ENCODE measurements at regions not wholly inside any gene's neighbourhood (a gene's known extent, or its start where the extent isn't known, plus 50 kb on each side); places are given as distances from the start of the nearest gene placed in this dataset.

GRCh38 chr14:25875475-25875874 lies 722.4 kb downstream of the NOVA1 start:
- no peak overlapping the region for H3K4me3 ChIP-seq (ENCODE audit: low read depth, low read length)
- DNase-seq (ENCODE audit: low read depth): no peak
- TF ChIP-seq CTCF (IDR thresholded peaks at IDR 0.05; ENCODE audit: insufficient read depth, low read depth, low read length): no peak

GRCh38 chr14:25869854-25870253 lies 728.0 kb downstream of the NOVA1 start:
- no peak for TF ChIP-seq CTCF (IDR thresholded peaks at IDR 0.05; ENCODE audit: insufficient read depth, low read depth, low read length)
- DNase-seq (ENCODE audit: low read depth): no peak
- no peak overlapping the region for H3K4me3 ChIP-seq (ENCODE audit: low read depth, low read length)

GRCh38 chr14:25868521-25869314 lies 729.1 kb downstream of the NOVA1 start:
- no peak overlapping the region for H3K4me3 ChIP-seq (ENCODE audit: low read depth, low read length)
- no peak for TF ChIP-seq CTCF (IDR thresholded peaks at IDR 0.05; ENCODE audit: insufficient read depth, low read depth, low read length)
- DNase-seq (ENCODE audit: low read depth): no peak

GRCh38 chr14:25861406-25861805 lies 736.4 kb downstream of the NOVA1 start:
- no peak overlapping the region for H3K4me3 ChIP-seq (ENCODE audit: low read depth, low read length)
- TF ChIP-seq CTCF (IDR thresholded peaks at IDR 0.05; ENCODE audit: insufficient read depth, low read depth, low read length): no peak
- no peak for DNase-seq (ENCODE audit: low read depth)

- no peak overlapping the region for H3K4me3 ChIP-seq (ENCODE audit: low read depth, low read length)
- no peak for TF ChIP-seq CTCF (IDR thresholded peaks at IDR 0.05; ENCODE audit: insufficient read depth, low read depth, low read length)
- no peak for DNase-seq (ENCODE audit: low read depth)
These were observed 749.2 kb downstream of the NOVA1 start for GRCh38 chr14:25848601-25849000.

- no peak overlapping the region for H3K4me3 ChIP-seq (ENCODE audit: low read depth, low read length)
- TF ChIP-seq CTCF (IDR thresholded peaks at IDR 0.05; ENCODE audit: insufficient read depth, low read depth, low read length): no peak
- no peak for DNase-seq (ENCODE audit: low read depth)
These were observed 751.6 kb downstream of the NOVA1 start for GRCh38 chr14:25846246-25846645.
